NT2/D1 (cell line): ENCODE measurements at regions not wholly inside any gene's neighbourhood (a gene's known extent, or its start where the extent isn't known, plus 50 kb on each side); places are given as distances from the start of the nearest gene placed in this dataset.

Source experiments
- SUZ12 ChIP-seq: IDR thresholded peaks from 2 replicates; pipeline ENCODE4 v1.6.1; 2011; ENCODE audit not compliant: insufficient read length, insufficient read depth; ENCODE audit errors: extremely low read depth
- YY1 ChIP-seq: IDR thresholded peaks from 2 replicates; pipeline ENCODE4 v1.6.1; 2011; ENCODE audit not compliant: insufficient read length, insufficient read depth
- ZNF274 ChIP-seq: IDR thresholded peaks from 2 replicates; pipeline ENCODE4 v1.6.1; 2011; ENCODE audit warnings: mild to moderate bottlenecking, low read depth, low read length

- TF ChIP-seq SUZ12 (no peak), YY1 (no peak), ZNF274 (no peak)
Measured at GRCh38 chr16:7992616-7993015, 597.7 kb downstream of the TMEM114 start.
